ENCODE measurements at regions not wholly inside any gene's neighbourhood (a gene's known extent, or its start where the extent isn't known, plus 50 kb on each side); places are given as distances from the start of the nearest gene placed in this dataset.
A peak's percentile ranks its signal among the peaks of the same experiment; 100 is the strongest.

DNA sequence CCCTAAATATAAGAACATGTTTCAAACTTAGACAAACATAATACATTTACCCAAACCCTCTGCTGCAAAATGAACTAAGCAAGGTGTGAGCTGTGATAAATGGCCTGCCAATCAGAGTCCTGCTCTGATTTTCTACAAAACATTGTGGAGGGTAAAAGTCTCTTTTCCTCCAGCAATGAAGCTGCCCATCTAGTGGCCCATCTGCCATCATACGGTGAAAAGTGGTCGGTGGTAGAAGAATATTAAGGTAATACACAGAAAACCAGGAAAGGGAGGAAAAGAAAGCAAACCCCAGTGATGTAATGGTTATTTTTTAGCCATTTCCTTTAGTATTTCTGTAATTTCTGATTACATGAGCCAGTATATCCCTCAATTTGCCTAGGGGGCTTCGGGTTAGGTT, 838.1 kb downstream of the TBL1XR1 start:
- Histone ChIP-seq H4K20me1 (ENCODE audit: insufficient read depth) (no peaks in the 10 kb centered on the region), H3K4me3 (no peak overlapping the region), H3K27me3 (ENCODE audit: insufficient read depth, low read depth) (no peaks in the 10 kb centered on the region), H3K4me1 (replicated peaks; ENCODE audit: insufficient read depth) (no peaks in the 10 kb centered on the region), H2AFZ (no peak overlapping the region), H3F3A (ENCODE audit: insufficient read depth, low read depth) (no peaks in the 10 kb centered on the region), H3K36me3 (ENCODE audit: low read depth) (no peaks in the 10 kb centered on the region), H3K9me3 (ENCODE audit: insufficient read depth, low read depth) (no peaks in the 10 kb centered on the region), H3K79me2 (ENCODE audit: low read depth) (no peaks in the 10 kb centered on the region), H3K4me2 (no peak overlapping the region), H3K9me2 (ENCODE audit: insufficient read depth) (no peaks in the 10 kb centered on the region), H3K27ac (no peak overlapping the region)
- intact Hi-C loops (cut with micrococcal nuclease; ENCODE audit: unreplicated experiment) = no loop called here
- TF ChIP-seq, protein P1, sequence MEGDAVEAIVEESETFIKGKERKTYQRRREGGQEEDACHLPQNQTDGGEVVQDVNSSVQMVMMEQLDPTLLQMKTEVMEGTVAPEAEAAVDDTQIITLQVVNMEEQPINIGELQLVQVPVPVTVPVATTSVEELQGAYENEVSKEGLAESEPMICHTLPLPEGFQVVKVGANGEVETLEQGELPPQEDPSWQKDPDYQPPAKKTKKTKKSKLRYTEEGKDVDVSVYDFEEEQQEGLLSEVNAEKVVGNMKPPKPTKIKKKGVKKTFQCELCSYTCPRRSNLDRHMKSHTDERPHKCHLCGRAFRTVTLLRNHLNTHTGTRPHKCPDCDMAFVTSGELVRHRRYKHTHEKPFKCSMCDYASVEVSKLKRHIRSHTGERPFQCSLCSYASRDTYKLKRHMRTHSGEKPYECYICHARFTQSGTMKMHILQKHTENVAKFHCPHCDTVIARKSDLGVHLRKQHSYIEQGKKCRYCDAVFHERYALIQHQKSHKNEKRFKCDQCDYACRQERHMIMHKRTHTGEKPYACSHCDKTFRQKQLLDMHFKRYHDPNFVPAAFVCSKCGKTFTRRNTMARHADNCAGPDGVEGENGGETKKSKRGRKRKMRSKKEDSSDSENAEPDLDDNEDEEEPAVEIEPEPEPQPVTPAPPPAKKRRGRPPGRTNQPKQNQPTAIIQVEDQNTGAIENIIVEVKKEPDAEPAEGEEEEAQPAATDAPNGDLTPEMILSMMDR (conservative IDR thresholded peaks at IDR 0.05) = peak; percentile 50; the same call in 1 of the 2 replicates
- TF ChIP-seq EZH2 (IDR thresholded peaks at IDR 0.05; ENCODE audit: low read depth) = no peak
- no TSS peak for BruUV-seq (replicated peaks)
- ChIA-PET POLR2A (ENCODE audit: unreplicated experiment) (interaction anchor here (0.6 kb wide), 1 partner anchor 71 kb away, joined by 3 read pairs; no protein-coding TSS in a partner anchor), CTCF (no interaction called here)
- no peak for DNase-seq

DNA sequence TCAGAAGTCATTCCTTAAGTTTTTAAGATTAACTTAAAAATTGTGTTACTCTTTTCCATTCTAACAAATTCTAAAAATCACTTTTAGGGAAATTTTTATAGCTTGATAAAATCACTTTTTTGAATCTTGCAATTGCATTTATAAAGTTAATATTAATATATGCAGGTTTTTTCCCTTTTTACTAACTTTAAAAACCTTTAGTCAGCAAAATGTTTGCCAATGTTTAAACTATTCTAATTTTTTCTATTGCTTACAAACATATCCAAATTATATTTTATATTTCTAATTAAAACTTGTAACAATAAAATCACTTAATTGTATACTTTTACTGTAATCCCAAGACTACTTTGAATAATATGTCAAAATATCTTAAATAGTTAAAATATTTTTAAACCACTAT, 839.4 kb downstream of the TBL1XR1 start:
- DNase-seq = no peak
- H2AFZ ChIP-seq = no peak overlapping the region
- POLR2A ChIA-PET (ENCODE audit: unreplicated experiment) = interaction anchor here (0.7 kb wide), 1 partner anchor 229 kb away, joined by 16 read pairs; no protein-coding TSS in a partner anchor
- no peaks in the 10 kb centered on the region for H3F3A ChIP-seq (ENCODE audit: insufficient read depth, low read depth)
- H3K4me1 ChIP-seq (replicated peaks; ENCODE audit: insufficient read depth) = no peaks in the 10 kb centered on the region; the same call in 1 of the 2 replicates
- no peaks in the 10 kb centered on the region for H3K36me3 ChIP-seq (ENCODE audit: low read depth)
- BruUV-seq (replicated peaks) = no TSS peak
- TF ChIP-seq, protein P1 (conservative IDR thresholded peaks at IDR 0.05) = no peak
- no peak for TF ChIP-seq EZH2 (IDR thresholded peaks at IDR 0.05; ENCODE audit: low read depth)
- no peaks in the 10 kb centered on the region for H4K20me1 ChIP-seq (ENCODE audit: insufficient read depth)
- H3K27me3 ChIP-seq (ENCODE audit: insufficient read depth, low read depth) = no peaks in the 10 kb centered on the region
- no peak overlapping the region for H3K27ac ChIP-seq
- H3K4me3 ChIP-seq = no peak overlapping the region
- H3K79me2 ChIP-seq (ENCODE audit: low read depth) = no peaks in the 10 kb centered on the region
- H3K4me2 ChIP-seq = no peak overlapping the region
- H3K9me2 ChIP-seq (ENCODE audit: insufficient read depth) = no peaks in the 10 kb centered on the region
- H3K9me3 ChIP-seq (ENCODE audit: insufficient read depth, low read depth) = no peaks in the 10 kb centered on the region
- CTCF ChIA-PET = interaction anchor here (0.6 to 0.7 kb wide), 2 partner anchors 16 to 229 kb away, joined by 3 to 5 read pairs; no protein-coding TSS in a partner anchor
- intact Hi-C loops (cut with micrococcal nuclease; ENCODE audit: unreplicated experiment) = no loop called here

DNA sequence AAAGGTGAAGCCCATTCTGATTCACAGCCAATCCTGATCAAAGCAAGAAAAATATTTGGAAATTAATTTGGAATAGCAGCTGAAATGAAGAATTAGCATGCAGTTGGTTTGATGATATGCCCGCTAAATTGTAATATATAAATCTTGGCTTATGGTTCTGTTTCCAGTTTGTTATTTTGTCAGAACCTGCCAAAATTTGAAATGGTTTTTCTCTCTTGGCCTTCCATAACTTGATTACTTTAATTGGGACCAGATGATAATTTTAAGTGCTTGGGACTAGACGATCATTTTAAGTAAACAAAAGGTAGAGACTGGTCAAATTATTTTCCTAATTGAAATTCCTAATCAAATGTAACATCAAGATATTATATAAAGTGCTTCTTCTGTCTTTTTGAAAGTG, 842.4 kb downstream of the TBL1XR1 start:
- Histone ChIP-seq H3K4me1 (replicated peaks; ENCODE audit: insufficient read depth) (no peaks in the 10 kb centered on the region; the same call in 1 of the 2 replicates), H3F3A (ENCODE audit: insufficient read depth, low read depth) (no peaks in the 10 kb centered on the region), H4K20me1 (ENCODE audit: insufficient read depth) (no peaks in the 10 kb centered on the region), H3K4me2 (no peak overlapping the region), H3K79me2 (ENCODE audit: low read depth) (no peaks in the 10 kb centered on the region), H3K9me3 (ENCODE audit: insufficient read depth, low read depth) (no peaks in the 10 kb centered on the region), H3K27me3 (ENCODE audit: insufficient read depth, low read depth) (no peaks in the 10 kb centered on the region), H3K4me3 (no peak overlapping the region), H3K36me3 (ENCODE audit: low read depth) (no peaks in the 10 kb centered on the region), H3K9me2 (ENCODE audit: insufficient read depth) (no peaks in the 10 kb centered on the region), H2AFZ (no peak overlapping the region), H3K27ac (no peak overlapping the region)
- no peak for TF ChIP-seq EZH2 (IDR thresholded peaks at IDR 0.05; ENCODE audit: low read depth)
- TF ChIP-seq, protein P1 (conservative IDR thresholded peaks at IDR 0.05) = no peak
- DNase-seq = no peak
- ChIA-PET CTCF (no interaction called here), POLR2A (ENCODE audit: unreplicated experiment) (interaction anchor here (0.6 kb wide), 1 partner anchor 64 kb away, joined by 3 read pairs; no protein-coding TSS in a partner anchor)
- intact Hi-C loops (cut with micrococcal nuclease; ENCODE audit: unreplicated experiment) = no loop called here
- no TSS peak for BruUV-seq (replicated peaks)

All from PC-9 (cell line).